Liver (tissue), 3 donors: ENCODE measurements at regions not wholly inside any gene's neighbourhood (a gene's known extent, or its start where the extent isn't known, plus 50 kb on each side); places are given as distances from the start of the nearest gene placed in this dataset.

Experiments used
- ATF3 ChIP-seq: IDR thresholded peaks from 2 replicates; pipeline ENCODE4 v1.6.1; 2016; ENCODE audit warnings: antibody characterized with exemption
- CTCF ChIP-seq: fragments of 150-350 bp; IDR thresholded peaks from 2 replicates; pipeline ENCODE4 v1.5.1; 2017; ENCODE audit warnings: improper control_type of control experiment, low read depth, low read length; ENCODE audit not compliant: missing input control
- GABPA ChIP-seq, 2 donors: IDR thresholded peaks in 1 of 2; conservative IDR thresholded peaks in 1 of 2; 2 replicates each; pipeline ENCODE4 v1.6.1; 2016; ENCODE audit warnings: antibody characterized with exemption in 2 of 2, mild to moderate bottlenecking in 1 of 2, moderate library complexity in 1 of 2
- HNF4G ChIP-seq: IDR thresholded peaks from 2 replicates; pipeline ENCODE4 v1.6.1; 2016; ENCODE audit warnings: antibody characterized with exemption
- MAX ChIP-seq: IDR thresholded peaks from 2 replicates; pipeline ENCODE4 v1.6.1; 2016; ENCODE audit warnings: antibody characterized with exemption
- REST ChIP-seq: IDR thresholded peaks from 2 replicates; pipeline ENCODE4 v1.6.1; 2016; ENCODE audit warnings: antibody characterized with exemption, mild to moderate bottlenecking
- TAF1 ChIP-seq: conservative IDR thresholded peaks from 2 replicates; pipeline ENCODE4 v1.6.1; 2016; ENCODE audit warnings: antibody characterized with exemption, mild to moderate bottlenecking
- YY1 ChIP-seq: IDR thresholded peaks from 2 replicates; pipeline ENCODE4 v1.6.1; 2016; ENCODE audit warnings: antibody characterized with exemption, mild to moderate bottlenecking
- donor health status: healthy.
- donor health status: healthy.

- no peak for TF ChIP-seq CTCF
- TF ChIP-seq TAF1, result no peak
- TF ChIP-seq MAX, result no peak
- no peak for TF ChIP-seq REST
- TF ChIP-seq GABPA (IDR thresholded peaks at IDR 0.05 in 1 of 2, conservative IDR thresholded peaks at IDR 0.05 in 1 of 2), result no peak
- no peak for TF ChIP-seq YY1
- no peak for TF ChIP-seq ATF3
- TF ChIP-seq HNF4G, result no peak
Measured at GRCh38 chr15:39396979-39397615, 183.8 kb upstream of the THBS1 start.
